H1 (cell line): ENCODE measurements at regions not wholly inside any gene's neighbourhood (a gene's known extent, or its start where the extent isn't known, plus 50 kb on each side); places are given as distances from the start of the nearest gene placed in this dataset.

Source experiments
- CTCF ChIA-PET: fragments of 300-600 bp; sonication (Branson Sonifier 250); formaldehyde crosslinking; loops from one replicate; lab custom pipeline; 2021; ENCODE audit not compliant: partially characterized antibody; lab: Charles Lee
- POLR2A ChIA-PET: fragments of 300-600 bp; sonication (Branson Sonifier 250); formaldehyde crosslinking; loops from one replicate; lab custom pipeline; 2021; ENCODE audit warnings: inconsistent platforms; ENCODE audit not compliant: partially characterized antibody; lab: Charles Lee
- DNase-seq, 2 experiments: peaks; one replicate each; pipeline versions ENCODE4 v3.0.0 to v3.0.0-alpha.2; 2010 to 2022; ENCODE audit warnings: low spot score in 2 of 2, low read depth in 1 of 2, mixed read lengths in 1 of 2
- FAIRE-seq: peaks from 2 replicates; lab custom pipeline; 2011; peaks lifted over from hg19 to GRCh38; lab: Jason Lieb, UNC
- H2AFZ ChIP-seq: 2 replicates; pipeline ENCODE4 v1.8.1; 2012; ENCODE audit warnings: low read length, inconsistent platforms
- H2AK5ac ChIP-seq: 2 replicates; pipeline ENCODE4 v1.6.1; 2013; ENCODE audit warnings: low read depth, low read length
- H2BK120ac ChIP-seq: replicated peaks from 2 replicates; pipeline ENCODE3; 2013; ENCODE audit warnings: low read depth, low read length, inconsistent platforms
- H2BK12ac ChIP-seq: 2 replicates; pipeline ENCODE4 v1.6.1; 2013; ENCODE audit warnings: low read depth, low read length
- H2BK15ac ChIP-seq: 2 replicates; pipeline ENCODE4 v1.6.1; 2013; ENCODE audit warnings: low read length
- H2BK20ac ChIP-seq: 2 replicates; pipeline ENCODE4 v1.6.1; 2013; ENCODE audit warnings: low read length
- H2BK5ac ChIP-seq: 2 replicates; pipeline ENCODE4 v1.6.1; 2013; ENCODE audit warnings: low read depth, low read length
- H3K14ac ChIP-seq: 2 replicates; pipeline ENCODE4 v1.6.1; 2013; ENCODE audit warnings: inconsistent platforms; ENCODE audit not compliant: insufficient read length
- H3K18ac ChIP-seq: 2 replicates; pipeline ENCODE4 v1.6.1; 2013; ENCODE audit warnings: low read length; ENCODE audit errors: extremely low read depth
- H3K23ac ChIP-seq: 2 replicates; pipeline ENCODE4 v1.6.1; 2013; ENCODE audit warnings: inconsistent platforms; ENCODE audit not compliant: insufficient read length
- H3K23me2 ChIP-seq: 2 replicates; pipeline ENCODE4 v1.6.1; 2013; ENCODE audit warnings: low read depth, low read length
- H3K27ac ChIP-seq: 2 replicates; pipeline ENCODE4 v1.6.1; 2011; ENCODE audit warnings: low read depth, low read length, inconsistent platforms
- H3K27me3 ChIP-seq, 4 experiments: replicated peaks in 1 of 4; 1 replicate in 1 of 4; 2 replicates in 3 of 4; pipeline versions ENCODE4 v1.6.1 to v1.8.1; 2011 to 2013; ENCODE audit warnings: low read length in 3 of 4, mild to moderate bottlenecking in 3 of 4, inconsistent platforms in 2 of 4, mixed read lengths in 2 of 4, moderate library complexity in 1 of 4; ENCODE audit not compliant: control insufficient read depth in 3 of 4, insufficient read depth in 3 of 4; ENCODE audit errors: extremely low read depth in 1 of 4
- H3K36me3 ChIP-seq, 4 experiments: 2 replicates each; pipeline versions ENCODE4 v1.6.1 to v1.8.1; 2011 to 2013; ENCODE audit warnings: mild to moderate bottlenecking in 4 of 4, low read length in 3 of 4, moderate library complexity in 2 of 4, control low read depth in 1 of 4, inconsistent platforms in 1 of 4; ENCODE audit not compliant: insufficient read depth in 4 of 4, control insufficient read depth in 2 of 4
- H3K4ac ChIP-seq: replicated peaks from 2 replicates; pipeline ENCODE3; 2013; ENCODE audit warnings: low read length, low read depth, mixed read lengths, inconsistent platforms; ENCODE audit not compliant: insufficient read length
- H3K4me1 ChIP-seq, 4 experiments: replicated peaks in 1 of 4; 1 replicate in 1 of 4; 2 replicates in 3 of 4; pipeline versions ENCODE4 v1.6.1 to v1.8.1; 2011 to 2013; ENCODE audit warnings: low read length in 3 of 4, inconsistent platforms in 2 of 4, mixed read lengths in 1 of 4; ENCODE audit not compliant: insufficient read depth in 4 of 4, control insufficient read depth in 3 of 4
- H3K4me2 ChIP-seq, 2 experiments: 2 replicates each; pipeline versions ENCODE4 v1.6.1 to v1.8.1; 2011 to 2013; ENCODE audit warnings: low read depth in 2 of 2, low read length in 2 of 2, control low read depth in 1 of 2, inconsistent platforms in 1 of 2, mild to moderate bottlenecking in 1 of 2; ENCODE audit not compliant: insufficient read depth in 1 of 2
- H3K4me3 ChIP-seq, 4 experiments: fragments of 200-600, 300-600 bp in 1 of 4; sonication (generic), shearing (Covaris generic), sonication (Bioruptor Twin) in 1 of 4; 2 replicates each; pipeline versions ENCODE4 v1.5.1 to v1.8.1; 2011 to 2016; ENCODE audit warnings: low read length in 4 of 4, low read depth in 3 of 4, control low read depth in 2 of 4, inconsistent platforms in 2 of 4, mild to moderate bottlenecking in 2 of 4, mixed read lengths in 1 of 4, moderate library complexity in 1 of 4; ENCODE audit not compliant: insufficient read depth in 2 of 4; ENCODE audit errors: extremely low read depth in 1 of 4
- H3K56ac ChIP-seq: replicated peaks from 2 replicates; pipeline ENCODE3; 2013; ENCODE audit warnings: low read depth, mild to moderate bottlenecking, mixed read lengths, low read length, inconsistent platforms; ENCODE audit not compliant: insufficient read length
- H3K79me1 ChIP-seq: 2 replicates; pipeline ENCODE4 v1.6.1; 2013; ENCODE audit warnings: low read depth, low read length, control low read depth
- H3K79me2 ChIP-seq, 2 experiments: 2 replicates each; pipeline versions ENCODE4 v1.6.1 to v1.8.1; 2012 to 2013; ENCODE audit warnings: low read length in 2 of 2, mild to moderate bottlenecking in 2 of 2, inconsistent platforms in 1 of 2; ENCODE audit not compliant: insufficient read depth in 2 of 2, control insufficient read depth in 1 of 2
- H3K9ac ChIP-seq, 4 experiments: replicated peaks in 1 of 4; 1 replicate in 1 of 4; 2 replicates in 3 of 4; pipeline versions ENCODE4 v1.6.1 to v1.8.1; 2011 to 2013; ENCODE audit warnings: low read depth in 3 of 4, low read length in 3 of 4, control low read depth in 2 of 4, mild to moderate bottlenecking in 2 of 4, moderate library complexity in 2 of 4, inconsistent platforms in 1 of 4; ENCODE audit errors: extremely low read depth in 1 of 4
- H3K9me3 ChIP-seq, 2 experiments: 2 replicates each; pipeline versions ENCODE4 v1.6.1 to v1.8.1; 2012 to 2013; ENCODE audit warnings: mild to moderate bottlenecking in 2 of 2, moderate library complexity in 2 of 2, control low read depth in 1 of 2, inconsistent platforms in 1 of 2, low read depth in 1 of 2, low read length in 1 of 2, mixed read lengths in 1 of 2; ENCODE audit not compliant: insufficient read depth in 2 of 2
- H4K20me1 ChIP-seq, 2 experiments: replicated peaks in 1 of 2; 2 replicates each; pipeline versions ENCODE3 to v1.8.1; 2011 to 2013; ENCODE audit warnings: inconsistent platforms in 2 of 2, low read length in 2 of 2, mild to moderate bottlenecking in 1 of 2; ENCODE audit not compliant: insufficient read depth in 2 of 2, control insufficient read depth in 1 of 2
- H4K5ac ChIP-seq: 2 replicates; pipeline ENCODE4 v1.6.1; 2013; ENCODE audit warnings: low read length, low read depth, mixed read lengths, inconsistent platforms; ENCODE audit not compliant: insufficient read length
- H4K8ac ChIP-seq: 2 replicates; pipeline ENCODE4 v1.8.0; 2013; ENCODE audit warnings: mild to moderate bottlenecking, moderate library complexity, low read length, inconsistent platforms; ENCODE audit not compliant: insufficient read depth; ENCODE audit errors: extremely low read depth
- H4K91ac ChIP-seq: replicated peaks from 2 replicates; pipeline ENCODE3; 2013; ENCODE audit warnings: low read length, mixed read lengths, inconsistent platforms; ENCODE audit not compliant: insufficient read length
- SIX5 ChIP-seq: IDR thresholded peaks from 2 replicates; pipeline ENCODE4 v1.6.1; 2011; ENCODE audit warnings: mild to moderate bottlenecking, low read depth, low read length
- WGBS, 2 experiments: shearing (Covaris generic) in 1 of 2; methylation state at CpG; one replicate each; pipeline versions ENCODE4 v1.1.6 to v1.1.7; 2013 to 2015; ENCODE audit warnings: low lambda C conversion rate in 2 of 2, mixed read lengths in 2 of 2, inconsistent platforms in 1 of 2, low coverage in 1 of 2, missing lambda C conversion rate in 1 of 2; ENCODE audit not compliant: insufficient replicate concordance in 2 of 2, insufficient coverage in 1 of 2, insufficient read length in 1 of 2; ENCODE audit errors: extremely low coverage in 1 of 2, missing lambda C conversion rate in 1 of 2; 5-methylcytosine and 5-hydroxymethylcytosine counted together

DNA sequence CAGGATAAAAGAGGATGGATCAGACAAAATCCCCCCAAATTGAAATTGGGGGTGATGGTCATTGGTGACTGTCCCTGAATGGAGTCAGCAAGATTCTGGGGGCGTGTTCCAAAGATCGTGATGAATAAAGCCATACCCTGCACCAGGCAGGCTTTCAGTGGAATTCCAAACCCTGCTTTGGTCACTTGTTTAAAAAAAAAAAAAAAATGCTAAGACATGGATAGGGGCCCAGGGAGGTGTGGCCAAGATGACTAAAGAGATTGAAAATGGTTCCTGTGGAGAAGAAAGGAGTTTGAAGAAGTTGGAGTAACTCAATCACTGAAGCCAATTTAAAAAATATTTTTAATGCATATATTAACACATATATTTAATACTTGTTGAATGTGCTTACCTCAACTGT lies 161.4 kb upstream of the KCNG1 start:
- Histone ChIP-seq H3K27ac (no peak overlapping the region), H2BK5ac (no peak overlapping the region), H3K18ac (no peak overlapping the region), H3K4me2 (no peak overlapping the region), H4K5ac (no peak overlapping the region), H3K79me2 (no peaks in the 10 kb centered on the region), H4K20me1 (no peaks in the 10 kb centered on the region), H3K14ac (no peak overlapping the region), H2BK12ac (no peak overlapping the region), H2AFZ (no peak overlapping the region), H2BK20ac (no peak overlapping the region), H3K23me2 (no peaks in the 10 kb centered on the region), H4K8ac (no peak overlapping the region), H2AK5ac (no peak overlapping the region), H3K9me3 (no peaks in the 10 kb centered on the region), H3K56ac (no peak overlapping the region), H3K4me3 (no peak overlapping the region), H2BK15ac (no peak overlapping the region), H3K27me3 (no peaks in the 10 kb centered on the region), H3K36me3 (no peaks in the 10 kb centered on the region), H3K9ac (no peak overlapping the region), H3K79me1 (no peaks in the 10 kb centered on the region), H4K91ac (no peak overlapping the region), H3K23ac (no peak overlapping the region), H2BK120ac (no peak overlapping the region), H3K4ac (no peak overlapping the region), H3K4me1 (peaks cover 0 to 3% (median 0%) of the 10 kb centered on the region in 4 experiments; a peak in 1 of 7 replicates)
- DNase-seq (no peak), FAIRE-seq (no peak)
- CTCF ChIA-PET: interaction anchor here (1.0 kb wide), 1 partner anchor 19 kb away, joined by 4 read pairs; no protein-coding TSS in a partner anchor
- WGBS, 2 experiments: 89% methylated on average over 2 of the region's 2 CpGs; no CpG with 5 or more reads in 1 of the 2 experiments
- POLR2A ChIA-PET: no interaction called here
- no peak for TF ChIP-seq SIX5
